Memory B cell (primary cell): ENCODE measurements at regions not wholly inside any gene's neighbourhood (a gene's known extent, or its start where the extent isn't known, plus 50 kb on each side); places are given as distances from the start of the nearest gene placed in this dataset.

Source experiments
- ATAC-seq: fragments of 150-1000 bp; cut with Tn5 transposase; 2 replicates; pipeline ENCODE4 v1.10.0; 2021; ENCODE audit warnings: low read depth, mild to moderate bottlenecking, moderate library complexity
- DNase-seq, 2 donors: peaks; one replicate each; pipeline ENCODE4 v3.0.0; 2022; ENCODE audit warnings: low spot score in 2 of 2
- H3K27ac Mint-ChIP-seq: one replicate; pipeline ENCODE4 v1.8.0; 2022; ENCODE audit warnings: mild to moderate bottlenecking, moderate library complexity, mixed read lengths
- H3K27me3 Mint-ChIP-seq: one replicate; pipeline ENCODE4 v1.8.0; 2022; ENCODE audit warnings: mixed read lengths
- H3K36me3 Mint-ChIP-seq: one replicate; pipeline ENCODE4 v1.8.0; 2022; ENCODE audit warnings: mild to moderate bottlenecking, mixed read lengths
- H3K4me1 Mint-ChIP-seq: one replicate; pipeline ENCODE4 v1.8.0; 2022; ENCODE audit warnings: mixed read lengths
- H3K4me3 Mint-ChIP-seq: one replicate; pipeline ENCODE4 v1.8.0; 2022; ENCODE audit warnings: mild to moderate bottlenecking, moderate library complexity, mixed read lengths
- H3K9me3 Mint-ChIP-seq: one replicate; pipeline ENCODE4 v1.8.0; 2022; ENCODE audit warnings: mixed read lengths

- ATAC-seq, result no peak
Measured at GRCh38 chr3:182393830-182394367, 399.4 kb upstream of the ATP11B start.

GRCh38 chr3:182397164-182397563 is 396.1 kb upstream of the ATP11B start:
- H3K9me3 Mint-ChIP-seq, result peaks cover 4% of the 10 kb centered on the region
- ATAC-seq, result no peak
- H3K4me3 Mint-ChIP-seq, result no peak overlapping the region
- peaks cover 2% of the 10 kb centered on the region for H3K27me3 Mint-ChIP-seq
- no peaks in the 10 kb centered on the region for H3K4me1 Mint-ChIP-seq
- no peaks in the 10 kb centered on the region for H3K36me3 Mint-ChIP-seq
- no peak overlapping the region for H3K27ac Mint-ChIP-seq
- no peak for DNase-seq

More at GRCh38 chr3:182393830-182394367, 399.4 kb upstream of the ATP11B start:
- no peak overlapping the region for H3K27ac Mint-ChIP-seq
- no peaks in the 10 kb centered on the region for H3K36me3 Mint-ChIP-seq
- no peak overlapping the region for H3K4me3 Mint-ChIP-seq
- H3K27me3 Mint-ChIP-seq, result no peaks in the 10 kb centered on the region
- H3K4me1 Mint-ChIP-seq, result no peaks in the 10 kb centered on the region
- H3K9me3 Mint-ChIP-seq, result no peaks in the 10 kb centered on the region
- DNase-seq, result no peak

GRCh38 chr3:182399978-182400737 is 393.1 kb upstream of the ATP11B start:
- Mint-ChIP-seq H3K27me3 (peaks cover 2% of the 10 kb centered on the region), H3K4me1 (no peaks in the 10 kb centered on the region), H3K27ac (no peak overlapping the region), H3K9me3 (peaks cover 4% of the 10 kb centered on the region), H3K36me3 (no peaks in the 10 kb centered on the region), H3K4me3 (no peak overlapping the region)
- ATAC-seq (no peak), DNase-seq (no peak)

DNA sequence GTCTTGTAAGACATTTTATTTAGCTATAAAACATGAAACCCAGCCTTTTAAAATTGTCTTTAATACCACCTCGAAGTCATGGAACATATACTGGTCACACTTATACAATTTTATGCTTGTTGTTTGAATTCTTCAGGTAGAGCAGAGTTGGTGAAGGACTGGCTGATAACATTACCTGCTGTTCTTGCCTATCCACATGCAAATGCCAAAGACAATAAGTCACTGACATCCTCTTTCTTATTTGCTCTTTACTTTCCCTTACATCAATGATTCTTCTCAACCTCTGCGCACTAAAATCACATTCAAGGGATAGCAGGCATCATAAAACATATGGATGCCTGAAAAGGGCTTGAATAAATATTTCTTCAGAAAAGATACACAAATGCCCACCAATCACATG is 392.5 kb upstream of the ATP11B start:
- no peak overlapping the region for H3K27ac Mint-ChIP-seq
- H3K4me3 Mint-ChIP-seq, result no peak overlapping the region
- H3K36me3 Mint-ChIP-seq, result no peaks in the 10 kb centered on the region
- peaks cover 3% of the 10 kb centered on the region for H3K27me3 Mint-ChIP-seq
- ATAC-seq (no peak), DNase-seq (no peak)
- H3K9me3 Mint-ChIP-seq, result peaks cover 4% of the 10 kb centered on the region
- H3K4me1 Mint-ChIP-seq, result no peaks in the 10 kb centered on the region

- Mint-ChIP-seq H3K9me3 (peaks cover 7% of the 10 kb centered on the region), H3K4me1 (no peaks in the 10 kb centered on the region), H3K27me3 (peaks cover 5% of the 10 kb centered on the region), H3K4me3 (no peak overlapping the region), H3K27ac (no peak overlapping the region), H3K36me3 (no peaks in the 10 kb centered on the region)
- no peak for ATAC-seq
- DNase-seq, result no peak
Measured at GRCh38 chr3:182404031-182404430, 389.3 kb upstream of the ATP11B start.

GRCh38 chr3:182405759-182406158 is 387.5 kb upstream of the ATP11B start:
- no peak for ATAC-seq
- DNase-seq, result no peak
- H3K27me3 Mint-ChIP-seq, result peaks cover 5% of the 10 kb centered on the region
- H3K4me1 Mint-ChIP-seq, result no peaks in the 10 kb centered on the region
- no peak overlapping the region for H3K27ac Mint-ChIP-seq
- peaks cover 7% of the 10 kb centered on the region for H3K9me3 Mint-ChIP-seq
- H3K4me3 Mint-ChIP-seq, result no peak overlapping the region
- no peaks in the 10 kb centered on the region for H3K36me3 Mint-ChIP-seq

- DNase-seq (no peak), ATAC-seq (no peak)
- Mint-ChIP-seq H3K27ac (no peak overlapping the region), H3K36me3 (no peaks in the 10 kb centered on the region), H3K27me3 (peaks cover 3% of the 10 kb centered on the region), H3K4me1 (no peaks in the 10 kb centered on the region), H3K9me3 (peaks cover 7% of the 10 kb centered on the region), H3K4me3 (no peak overlapping the region)
Measured at GRCh38 chr3:182406786-182407185, 386.5 kb upstream of the ATP11B start.

- Mint-ChIP-seq H3K27ac (no peak overlapping the region), H3K36me3 (no peaks in the 10 kb centered on the region), H3K4me3 (no peak overlapping the region), H3K4me1 (no peaks in the 10 kb centered on the region), H3K9me3 (peaks cover 5% of the 10 kb centered on the region), H3K27me3 (peaks cover 7% of the 10 kb centered on the region)
- DNase-seq (no peak), ATAC-seq (no peak)
Measured at GRCh38 chr3:182410051-182410450, 383.3 kb upstream of the ATP11B start.

- Mint-ChIP-seq H3K27ac (no peak overlapping the region), H3K4me3 (no peak overlapping the region), H3K36me3 (no peaks in the 10 kb centered on the region), H3K4me1 (no peaks in the 10 kb centered on the region), H3K9me3 (peaks cover 5% of the 10 kb centered on the region), H3K27me3 (peaks cover 6% of the 10 kb centered on the region)
- no peak for DNase-seq
- no peak for ATAC-seq
Measured at GRCh38 chr3:182412066-182412465, 381.2 kb upstream of the ATP11B start.

GRCh38 chr3:182413061-182413460 is 380.2 kb upstream of the ATP11B start:
- peaks cover 4% of the 10 kb centered on the region for H3K27me3 Mint-ChIP-seq
- H3K9me3 Mint-ChIP-seq, result peaks cover 3% of the 10 kb centered on the region
- no peaks in the 10 kb centered on the region for H3K36me3 Mint-ChIP-seq
- no peak overlapping the region for H3K4me3 Mint-ChIP-seq
- H3K27ac Mint-ChIP-seq, result no peak overlapping the region
- DNase-seq, result no peak
- no peak for ATAC-seq
- no peaks in the 10 kb centered on the region for H3K4me1 Mint-ChIP-seq

- Mint-ChIP-seq H3K9me3 (peaks cover 3% of the 10 kb centered on the region), H3K36me3 (no peaks in the 10 kb centered on the region), H3K4me1 (no peaks in the 10 kb centered on the region), H3K4me3 (no peak overlapping the region), H3K27ac (no peak overlapping the region), H3K27me3 (peaks cover 4% of the 10 kb centered on the region)
- DNase-seq, result no peak
- ATAC-seq, result no peak
Measured at GRCh38 chr3:182413682-182414081, 379.6 kb upstream of the ATP11B start.

DNA sequence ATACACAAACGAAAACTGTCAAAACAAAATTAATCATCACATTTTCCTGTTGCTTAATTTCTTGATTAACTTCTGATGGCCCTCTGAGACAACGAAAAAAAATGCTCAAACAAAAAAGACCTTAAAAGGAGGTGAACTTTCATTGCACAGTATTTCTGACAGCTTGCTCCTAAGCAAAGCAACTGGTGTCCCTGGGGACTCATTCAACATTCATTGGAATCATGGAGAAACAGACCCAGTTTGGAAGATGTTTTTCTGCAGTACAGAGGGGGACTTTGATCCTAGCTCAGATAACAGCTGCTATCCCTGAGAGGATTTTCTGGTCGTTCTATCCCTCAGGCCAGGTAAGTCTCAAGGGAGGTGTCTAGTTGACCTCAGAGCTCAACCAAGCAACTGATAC is 378.7 kb upstream of the ATP11B start:
- Mint-ChIP-seq H3K36me3 (no peaks in the 10 kb centered on the region), H3K27me3 (peaks cover 4% of the 10 kb centered on the region), H3K27ac (no peak overlapping the region), H3K4me1 (no peaks in the 10 kb centered on the region), H3K4me3 (no peak overlapping the region), H3K9me3 (peaks cover 2% of the 10 kb centered on the region)
- no peak for ATAC-seq
- no peak for DNase-seq

GRCh38 chr3:182420741-182421140 is 372.6 kb upstream of the ATP11B start:
- no peaks in the 10 kb centered on the region for H3K36me3 Mint-ChIP-seq
- ATAC-seq (no peak), DNase-seq (no peak)
- H3K27me3 Mint-ChIP-seq, result peaks cover 2% of the 10 kb centered on the region
- H3K9me3 Mint-ChIP-seq, result peaks cover 4% of the 10 kb centered on the region
- H3K4me3 Mint-ChIP-seq, result no peak overlapping the region
- no peak overlapping the region for H3K27ac Mint-ChIP-seq
- H3K4me1 Mint-ChIP-seq, result no peaks in the 10 kb centered on the region

DNA sequence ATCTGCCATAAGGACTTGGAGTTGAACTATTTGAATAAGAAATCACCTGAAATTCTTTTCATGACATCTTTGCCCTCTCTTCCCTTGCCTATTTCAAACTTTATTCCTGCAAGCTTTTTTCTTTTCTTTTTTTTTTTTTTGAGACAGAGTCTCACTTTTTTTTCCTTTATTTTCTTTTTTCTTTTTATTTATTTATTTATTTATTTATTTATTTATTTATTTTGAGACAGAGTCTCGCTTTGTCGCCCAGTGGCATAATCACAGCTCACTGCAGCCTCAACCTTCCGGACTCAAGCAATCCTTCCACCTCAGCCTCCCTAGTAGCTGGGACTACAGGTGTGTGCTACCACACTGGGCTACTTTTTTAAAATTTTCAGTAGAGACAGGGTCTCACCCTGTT is 369.3 kb upstream of the ATP11B start:
- H3K27me3 Mint-ChIP-seq, result peaks cover 2% of the 10 kb centered on the region
- peaks cover 4% of the 10 kb centered on the region for H3K9me3 Mint-ChIP-seq
- DNase-seq, result no peak
- no peak overlapping the region for H3K27ac Mint-ChIP-seq
- ATAC-seq, result no peak
- H3K4me1 Mint-ChIP-seq, result no peaks in the 10 kb centered on the region
- no peak overlapping the region for H3K4me3 Mint-ChIP-seq
- H3K36me3 Mint-ChIP-seq, result no peaks in the 10 kb centered on the region
